GM12878 (cell line): ENCODE measurements at regions not wholly inside any gene's neighbourhood (a gene's known extent, or its start where the extent isn't known, plus 50 kb on each side); places are given as distances from the start of the nearest gene placed in this dataset.

Source experiments
- CBX5 ChIP-seq: sonication (generic); IDR thresholded peaks from 2 replicates; pipeline ENCODE4 v1.6.1; 2016; ENCODE audit warnings: low read depth, moderate library complexity, mild to moderate bottlenecking, inconsistent platforms
- CHD1 ChIP-seq: IDR thresholded peaks from 2 replicates; pipeline ENCODE4 v1.6.1; 2012; ENCODE audit warnings: low read depth, low read length, improper control_type of control experiment
- EGR1 ChIP-seq, 2 experiments: IDR thresholded peaks; 1 replicate in 1 of 2; 2 replicates in 1 of 2; pipeline ENCODE4 v1.6.1; 2011 to 2012; ENCODE audit warnings: low read depth in 2 of 2, low read length in 2 of 2, borderline replicate concordance in 1 of 2, mild to moderate bottlenecking in 1 of 2, moderate library complexity in 1 of 2
- FOS ChIP-seq: IDR thresholded peaks from 3 replicates; pipeline ENCODE4 v1.6.1; 2011; ENCODE audit warnings: borderline replicate concordance; ENCODE audit not compliant: insufficient read length; ENCODE audit errors: extremely low read depth
- NRF1 ChIP-seq: conservative IDR thresholded peaks from 2 replicates; pipeline ENCODE4 v1.6.1; 2011; ENCODE audit warnings: mild to moderate bottlenecking, low read depth, low read length, improper control_type of control experiment
- RAD21 ChIP-seq: IDR thresholded peaks from 2 replicates; pipeline ENCODE4 v1.6.1; 2011; ENCODE audit warnings: mild to moderate bottlenecking, low read depth, low read length, moderate library complexity; ENCODE audit not compliant: insufficient read depth
- ZNF217 ChIP-seq: fragments of 450-650 bp; IDR thresholded peaks from 2 replicates; pipeline ENCODE4 v1.6.1; 2017; ENCODE audit warnings: antibody characterized with exemption, mild to moderate bottlenecking
- TF ChIP-seq, protein P1 (sequence below): fragments of 150-350 bp; IDR thresholded peaks from 2 replicates; pipeline ENCODE4 v1.6.1; 2016; ENCODE audit warnings: low read depth, low read length
- TF ChIP-seq, protein P2 (sequence below), 3 experiments: IDR thresholded peaks in 2 of 3; conservative IDR thresholded peaks in 1 of 3; 2 replicates each; pipeline ENCODE4 v1.5.1; 2011; ENCODE audit warnings: low read depth in 3 of 3, low read length in 3 of 3, mild to moderate bottlenecking in 3 of 3, control low read depth in 2 of 3, moderate library complexity in 2 of 3, inconsistent platforms in 1 of 3, mixed read lengths in 1 of 3; ENCODE audit not compliant: control insufficient read depth in 2 of 3, insufficient read depth in 1 of 3; ENCODE audit errors: extremely low read depth in 1 of 3

GRCh38 chr5:68365889-68366288 lies 150.3 kb downstream of the PIK3R1 start:
- no peak for TF ChIP-seq CHD1
- no peak for TF ChIP-seq ZNF217
- TF ChIP-seq FOS, result no peak
- TF ChIP-seq CBX5, result no peak
- TF ChIP-seq NRF1, result no peak
- TF ChIP-seq, protein P1, sequence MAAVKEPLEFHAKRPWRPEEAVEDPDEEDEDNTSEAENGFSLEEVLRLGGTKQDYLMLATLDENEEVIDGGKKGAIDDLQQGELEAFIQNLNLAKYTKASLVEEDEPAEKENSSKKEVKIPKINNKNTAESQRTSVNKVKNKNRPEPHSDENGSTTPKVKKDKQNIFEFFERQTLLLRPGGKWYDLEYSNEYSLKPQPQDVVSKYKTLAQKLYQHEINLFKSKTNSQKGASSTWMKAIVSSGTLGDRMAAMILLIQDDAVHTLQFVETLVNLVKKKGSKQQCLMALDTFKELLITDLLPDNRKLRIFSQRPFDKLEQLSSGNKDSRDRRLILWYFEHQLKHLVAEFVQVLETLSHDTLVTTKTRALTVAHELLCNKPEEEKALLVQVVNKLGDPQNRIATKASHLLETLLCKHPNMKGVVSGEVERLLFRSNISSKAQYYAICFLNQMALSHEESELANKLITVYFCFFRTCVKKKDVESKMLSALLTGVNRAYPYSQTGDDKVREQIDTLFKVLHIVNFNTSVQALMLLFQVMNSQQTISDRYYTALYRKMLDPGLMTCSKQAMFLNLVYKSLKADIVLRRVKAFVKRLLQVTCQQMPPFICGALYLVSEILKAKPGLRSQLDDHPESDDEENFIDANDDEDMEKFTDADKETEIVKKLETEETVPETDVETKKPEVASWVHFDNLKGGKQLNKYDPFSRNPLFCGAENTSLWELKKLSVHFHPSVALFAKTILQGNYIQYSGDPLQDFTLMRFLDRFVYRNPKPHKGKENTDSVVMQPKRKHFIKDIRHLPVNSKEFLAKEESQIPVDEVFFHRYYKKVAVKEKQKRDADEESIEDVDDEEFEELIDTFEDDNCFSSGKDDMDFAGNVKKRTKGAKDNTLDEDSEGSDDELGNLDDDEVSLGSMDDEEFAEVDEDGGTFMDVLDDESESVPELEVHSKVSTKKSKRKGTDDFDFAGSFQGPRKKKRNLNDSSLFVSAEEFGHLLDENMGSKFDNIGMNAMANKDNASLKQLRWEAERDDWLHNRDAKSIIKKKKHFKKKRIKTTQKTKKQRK, result no peak
- TF ChIP-seq EGR1 (IDR thresholded peaks at IDR 0.05; ENCODE audit: borderline replicate concordance in 1 of 2, low read depth in 2 of 2, low read length in 2 of 2), result no peak
- no peak for TF ChIP-seq RAD21
- TF ChIP-seq, protein P2, sequence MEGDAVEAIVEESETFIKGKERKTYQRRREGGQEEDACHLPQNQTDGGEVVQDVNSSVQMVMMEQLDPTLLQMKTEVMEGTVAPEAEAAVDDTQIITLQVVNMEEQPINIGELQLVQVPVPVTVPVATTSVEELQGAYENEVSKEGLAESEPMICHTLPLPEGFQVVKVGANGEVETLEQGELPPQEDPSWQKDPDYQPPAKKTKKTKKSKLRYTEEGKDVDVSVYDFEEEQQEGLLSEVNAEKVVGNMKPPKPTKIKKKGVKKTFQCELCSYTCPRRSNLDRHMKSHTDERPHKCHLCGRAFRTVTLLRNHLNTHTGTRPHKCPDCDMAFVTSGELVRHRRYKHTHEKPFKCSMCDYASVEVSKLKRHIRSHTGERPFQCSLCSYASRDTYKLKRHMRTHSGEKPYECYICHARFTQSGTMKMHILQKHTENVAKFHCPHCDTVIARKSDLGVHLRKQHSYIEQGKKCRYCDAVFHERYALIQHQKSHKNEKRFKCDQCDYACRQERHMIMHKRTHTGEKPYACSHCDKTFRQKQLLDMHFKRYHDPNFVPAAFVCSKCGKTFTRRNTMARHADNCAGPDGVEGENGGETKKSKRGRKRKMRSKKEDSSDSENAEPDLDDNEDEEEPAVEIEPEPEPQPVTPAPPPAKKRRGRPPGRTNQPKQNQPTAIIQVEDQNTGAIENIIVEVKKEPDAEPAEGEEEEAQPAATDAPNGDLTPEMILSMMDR (IDR thresholded peaks at IDR 0.05 in 2 of 3, conservative IDR thresholded peaks at IDR 0.05 in 1 of 3; ENCODE audit: control insufficient read depth in 2 of 3, extremely low read depth in 1 of 3, insufficient read depth in 1 of 3, low read depth in 3 of 3, low read length in 3 of 3), result no peak
